ENCODE measurements at regions not wholly inside any gene's neighbourhood (a gene's known extent, or its start where the extent isn't known, plus 50 kb on each side); places are given as distances from the start of the nearest gene placed in this dataset.

GRCh38 chr18:59051470-59052165, 88.1 kb upstream of the SEC11C start:
- no peak for TF ChIP-seq RFX5 (IDR thresholded peaks at IDR 0.05; ENCODE audit: low read length)
- TF ChIP-seq, protein P1, sequence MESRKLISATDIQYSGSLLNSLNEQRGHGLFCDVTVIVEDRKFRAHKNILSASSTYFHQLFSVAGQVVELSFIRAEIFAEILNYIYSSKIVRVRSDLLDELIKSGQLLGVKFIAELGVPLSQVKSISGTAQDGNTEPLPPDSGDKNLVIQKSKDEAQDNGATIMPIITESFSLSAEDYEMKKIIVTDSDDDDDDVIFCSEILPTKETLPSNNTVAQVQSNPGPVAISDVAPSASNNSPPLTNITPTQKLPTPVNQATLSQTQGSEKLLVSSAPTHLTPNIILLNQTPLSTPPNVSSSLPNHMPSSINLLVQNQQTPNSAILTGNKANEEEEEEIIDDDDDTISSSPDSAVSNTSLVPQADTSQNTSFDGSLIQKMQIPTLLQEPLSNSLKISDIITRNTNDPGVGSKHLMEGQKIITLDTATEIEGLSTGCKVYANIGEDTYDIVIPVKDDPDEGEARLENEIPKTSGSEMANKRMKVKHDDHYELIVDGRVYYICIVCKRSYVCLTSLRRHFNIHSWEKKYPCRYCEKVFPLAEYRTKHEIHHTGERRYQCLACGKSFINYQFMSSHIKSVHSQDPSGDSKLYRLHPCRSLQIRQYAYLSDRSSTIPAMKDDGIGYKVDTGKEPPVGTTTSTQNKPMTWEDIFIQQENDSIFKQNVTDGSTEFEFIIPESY (IDR thresholded peaks at IDR 0.05; ENCODE audit: borderline replicate concordance, low read depth): no peak
- no peak for TF ChIP-seq REST (IDR thresholded peaks at IDR 0.05; ENCODE audit: low read depth, low read length)
- TF ChIP-seq YY1 (IDR thresholded peaks at IDR 0.05; ENCODE audit: low read depth): no peak
- no peak for TF ChIP-seq CHD2 (IDR thresholded peaks at IDR 0.05; ENCODE audit: low read length, partially characterized antibody)

All from SK-N-SH (cell line).